AG08396 (cell line): ENCODE measurements at regions not wholly inside any gene's neighbourhood (a gene's known extent, or its start where the extent isn't known, plus 50 kb on each side); places are given as distances from the start of the nearest gene placed in this dataset.
A peak's percentile ranks its signal among the peaks of the same experiment; 100 is the strongest.

Source experiments
- DNase-seq: peaks from one replicate; pipeline ENCODE4 v3.0.0; 2012; ENCODE audit warnings: low spot score, mixed read lengths

DNA sequence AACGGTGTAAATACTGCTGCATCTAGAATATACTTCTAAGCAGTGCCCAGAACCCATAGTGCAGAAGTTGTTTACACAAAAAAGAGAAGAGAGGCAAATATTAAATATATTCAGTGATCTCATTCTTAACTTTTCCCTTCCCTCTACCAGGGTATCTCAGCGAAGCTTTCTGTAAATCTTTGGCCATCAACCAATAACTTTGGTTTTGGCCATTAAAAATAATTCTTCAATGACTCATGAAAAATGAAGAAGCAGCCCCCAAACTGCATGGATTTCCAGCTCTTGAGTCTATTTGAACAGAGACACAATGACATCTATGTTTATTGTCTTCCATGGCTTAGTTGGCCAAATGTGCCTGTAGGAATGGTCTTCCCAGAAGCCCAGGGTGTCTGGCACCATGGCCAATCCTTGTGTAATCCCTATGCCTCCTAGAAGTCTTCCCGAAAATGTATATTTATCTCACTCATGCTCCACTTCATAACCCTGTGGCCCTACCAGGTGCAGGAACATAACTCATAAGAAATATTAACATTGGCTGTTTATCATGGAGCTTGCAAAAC lies 646.6 kb downstream of the TOX3 start:
- DNase-seq, result no peak

DNA sequence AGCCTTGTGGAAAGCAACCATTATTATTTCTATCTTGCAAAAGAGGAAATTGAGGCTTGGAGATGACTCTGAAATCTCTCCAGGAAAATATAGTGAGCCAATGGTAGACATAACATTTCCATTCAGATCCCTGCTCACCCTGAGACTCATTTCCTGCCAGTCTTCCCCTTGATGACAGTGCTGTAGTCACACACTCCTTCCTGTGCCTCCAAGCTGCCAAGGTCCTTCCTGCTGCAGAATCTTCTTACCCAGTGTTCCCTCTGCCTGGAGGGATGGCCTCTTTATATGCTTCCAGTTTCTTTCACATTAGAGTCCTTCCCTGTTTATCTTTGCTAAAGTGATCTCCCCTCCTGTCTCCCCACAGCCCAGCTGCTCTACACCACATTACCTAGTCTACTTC lies 648.1 kb downstream of the TOX3 start:
- no peak for DNase-seq

DNA sequence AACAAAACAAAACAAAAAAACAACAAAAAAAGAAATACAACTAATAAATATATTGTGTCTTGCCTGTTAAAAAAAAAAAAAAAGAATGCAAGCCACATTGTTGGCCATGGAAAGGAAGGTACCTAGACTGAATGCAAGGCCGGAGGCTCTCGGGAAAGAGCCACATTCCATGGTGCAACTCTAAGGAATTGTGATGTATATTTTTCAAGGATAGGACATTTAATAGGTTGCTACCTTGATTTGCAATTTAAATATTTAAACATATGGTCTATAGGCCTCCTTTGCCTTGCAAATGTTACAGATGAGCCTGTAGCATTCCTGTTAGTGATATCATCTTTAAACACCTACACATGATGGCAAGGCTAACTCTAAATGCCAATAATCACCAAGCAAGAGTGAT lies 650.9 kb downstream of the TOX3 start:
- DNase-seq, result no peak

DNA sequence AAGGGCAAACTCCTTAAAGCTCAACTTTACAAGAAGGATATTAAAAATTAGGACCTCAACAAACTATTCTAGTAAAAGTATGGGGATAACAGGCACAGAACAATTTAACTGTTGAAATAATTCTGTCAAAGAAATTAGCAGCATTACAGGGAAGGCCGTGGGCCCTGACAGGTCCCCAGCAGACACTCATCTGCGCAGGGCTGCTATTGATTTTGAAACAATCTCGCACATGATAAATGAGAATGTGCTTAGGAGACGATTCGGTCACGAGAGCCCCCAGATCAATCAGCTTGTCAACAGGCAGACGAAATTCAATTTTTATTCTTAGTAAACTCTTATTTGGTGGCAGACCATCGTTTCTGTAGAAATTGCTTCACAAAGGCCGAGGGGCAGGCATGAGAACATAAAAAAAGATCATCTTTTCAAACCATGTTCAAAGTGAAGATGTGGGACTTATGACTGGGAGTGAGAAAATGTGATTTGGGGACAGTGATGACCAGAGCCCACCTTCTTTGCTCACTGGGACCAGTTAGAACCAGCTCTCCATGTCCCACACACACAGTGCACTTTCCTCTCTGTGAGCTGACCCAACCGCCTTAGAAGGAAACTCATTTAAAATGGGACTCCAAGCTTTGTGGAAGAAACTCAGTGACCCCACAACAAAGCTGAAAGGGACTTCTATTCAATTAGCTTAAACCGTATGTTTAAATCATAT lies 654.5 kb downstream of the TOX3 start:
- no peak for DNase-seq

DNA sequence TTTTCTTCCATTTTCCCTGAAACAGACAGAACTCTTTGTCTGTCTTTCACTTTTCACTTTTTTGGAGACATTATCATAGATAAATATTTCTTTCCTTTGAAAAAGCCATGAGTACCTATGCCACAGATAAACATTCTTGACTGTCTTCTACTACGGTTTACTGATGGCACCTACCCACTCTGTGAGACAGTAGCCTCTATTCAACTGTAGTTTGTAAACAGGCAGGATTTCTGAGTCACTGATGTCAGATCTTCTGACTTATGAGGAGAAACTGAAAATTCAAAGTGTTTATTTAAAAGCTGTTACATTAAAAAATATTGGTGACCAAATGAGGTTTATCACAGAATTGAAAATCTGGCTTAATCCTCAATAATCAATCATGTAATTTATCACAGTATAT lies 658.4 kb downstream of the TOX3 start:
- no peak for DNase-seq

- DNase-seq, result no peak
Measured at GRCh38 chr16:51888016-51888415, 658.9 kb downstream of the TOX3 start.

GRCh38 chr16:51886456-51886855 lies 660.5 kb downstream of the TOX3 start:
- DNase-seq, result no peak

DNA sequence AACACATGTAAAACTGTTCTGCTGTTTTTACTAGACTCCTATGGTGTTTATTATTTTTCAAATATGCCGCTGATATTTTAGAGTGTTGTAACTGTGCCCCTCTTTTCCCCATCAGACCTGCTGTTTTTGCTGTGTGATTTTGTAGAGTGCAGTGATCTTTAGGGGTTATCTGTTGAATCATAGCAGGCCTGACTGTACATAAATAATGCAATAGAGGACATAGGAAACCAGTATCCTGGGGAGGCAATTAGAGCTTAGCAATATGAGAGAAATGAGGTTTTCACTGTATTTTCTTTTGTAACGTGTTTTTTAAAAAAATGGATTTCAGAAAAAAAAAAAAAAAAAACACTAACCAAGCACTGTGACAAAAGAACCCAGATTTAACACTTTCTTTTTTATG lies 662.2 kb downstream of the TOX3 start:
- no peak for DNase-seq

- DNase-seq, result no peak
Measured at GRCh38 chr16:51881731-51882130, 665.2 kb downstream of the TOX3 start.

DNA sequence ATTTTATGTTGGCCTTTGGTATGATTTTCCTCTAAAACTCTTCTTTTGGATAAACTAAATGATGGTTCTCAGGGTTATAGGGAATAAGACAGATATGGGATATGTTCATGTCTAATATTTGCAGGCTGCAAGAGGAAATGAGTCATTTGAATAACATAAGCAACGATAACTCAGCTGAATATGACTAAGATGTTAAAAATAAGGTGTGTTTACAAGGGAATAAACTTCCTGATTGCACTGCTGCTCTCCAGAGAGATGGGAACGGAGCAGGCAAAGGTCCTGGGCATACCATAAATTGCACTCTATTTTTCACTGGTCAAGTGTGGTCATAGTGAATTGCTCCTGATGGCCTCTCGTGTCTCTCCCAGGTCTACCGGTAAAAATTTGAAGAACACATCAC lies 666.2 kb downstream of the TOX3 start:
- peak; percentile 41 for DNase-seq

- DNase-seq, result no peak
Measured at GRCh38 chr16:51877686-51878085, 669.3 kb downstream of the TOX3 start.

DNA sequence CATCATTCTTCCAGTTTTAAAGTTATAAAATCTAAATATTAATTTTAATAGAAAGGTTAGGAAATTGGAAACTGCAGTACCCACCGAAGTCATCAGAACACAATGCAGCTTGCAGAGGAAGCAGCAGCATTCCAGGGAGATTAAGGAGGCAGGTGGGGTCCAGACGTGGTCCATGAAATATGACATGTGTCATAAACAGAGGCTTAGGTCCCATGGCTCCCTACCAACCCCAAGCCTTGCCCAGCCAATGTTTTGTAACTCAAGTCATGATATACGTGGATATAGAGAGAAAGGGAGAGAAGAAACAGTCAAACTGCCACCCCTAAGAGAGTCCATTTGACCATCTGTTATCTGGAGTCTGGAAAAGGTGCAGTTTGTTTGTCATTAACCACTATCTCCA lies 670.0 kb downstream of the TOX3 start:
- DNase-seq, result no peak

GRCh38 chr16:51876601-51876875 lies 670.4 kb downstream of the TOX3 start:
- DNase-seq, result no peak

GRCh38 chr16:51875834-51876600 lies 670.9 kb downstream of the TOX3 start:
- no peak for DNase-seq

GRCh38 chr16:51872524-51872923 lies 674.4 kb downstream of the TOX3 start:
- no peak for DNase-seq

GRCh38 chr16:51870296-51870854 lies 676.6 kb downstream of the TOX3 start:
- DNase-seq, result no peak

DNA sequence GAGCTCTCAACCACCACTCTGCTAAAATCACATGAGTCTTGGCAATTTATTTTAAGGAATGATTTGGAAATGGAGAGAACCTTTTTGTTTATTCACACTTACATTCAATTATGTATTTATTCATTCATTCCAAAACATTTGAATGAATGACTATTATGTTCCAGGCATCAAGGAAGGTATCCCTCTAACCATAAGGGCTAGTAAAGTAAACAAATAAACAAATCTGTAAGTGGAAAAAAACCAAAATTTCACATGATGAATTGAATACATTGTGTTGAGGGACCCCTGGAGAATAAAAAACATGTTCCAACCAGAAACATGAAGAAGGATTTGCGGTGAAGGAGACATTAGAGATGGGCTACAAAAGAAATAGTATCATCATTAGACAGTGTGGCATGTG lies 677.8 kb downstream of the TOX3 start:
- no peak for DNase-seq

DNA sequence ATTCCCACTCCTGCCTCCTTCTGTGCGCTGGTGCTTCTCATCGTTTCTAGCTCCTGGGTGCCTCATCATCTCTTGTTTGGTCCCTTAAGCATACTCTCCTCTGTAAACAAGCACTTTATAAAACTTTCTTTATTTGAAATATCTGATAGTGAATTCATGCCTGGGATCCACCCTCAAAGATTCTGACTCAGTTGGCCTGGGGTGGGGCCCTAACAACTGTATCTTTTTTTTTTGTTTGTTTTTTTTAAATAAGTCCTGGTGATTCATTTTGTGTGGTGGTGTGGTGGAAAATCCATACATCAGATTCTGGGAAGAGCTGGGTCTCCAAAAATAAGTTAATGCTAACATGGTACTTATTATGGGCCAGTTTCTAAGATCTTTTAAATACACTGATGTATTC lies 678.3 kb downstream of the TOX3 start:
- DNase-seq, result no peak

GRCh38 chr16:51867386-51868065 lies 679.4 kb downstream of the TOX3 start:
- DNase-seq, result no peak

DNA sequence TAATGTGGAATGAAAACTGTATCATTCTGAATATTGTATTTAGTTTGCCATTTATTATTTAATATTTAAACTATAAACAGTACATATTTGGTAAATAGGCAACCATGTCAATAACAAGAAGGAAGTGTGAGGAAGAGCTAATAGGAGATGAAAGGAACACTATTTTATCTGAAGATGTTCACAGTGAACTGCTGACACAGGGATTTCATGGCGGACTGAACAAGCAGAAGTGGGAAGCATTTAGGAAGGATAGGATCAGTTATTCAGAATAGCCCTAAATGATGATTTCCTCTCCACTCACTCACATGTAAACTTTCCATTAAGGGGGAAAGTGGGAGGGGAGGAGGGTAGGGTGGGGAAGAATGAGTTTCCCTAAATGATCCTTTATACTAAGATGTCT lies 682.4 kb downstream of the TOX3 start:
- no peak for DNase-seq

GRCh38 chr16:51854401-51854951 lies 692.5 kb downstream of the TOX3 start:
- no peak for DNase-seq

DNA sequence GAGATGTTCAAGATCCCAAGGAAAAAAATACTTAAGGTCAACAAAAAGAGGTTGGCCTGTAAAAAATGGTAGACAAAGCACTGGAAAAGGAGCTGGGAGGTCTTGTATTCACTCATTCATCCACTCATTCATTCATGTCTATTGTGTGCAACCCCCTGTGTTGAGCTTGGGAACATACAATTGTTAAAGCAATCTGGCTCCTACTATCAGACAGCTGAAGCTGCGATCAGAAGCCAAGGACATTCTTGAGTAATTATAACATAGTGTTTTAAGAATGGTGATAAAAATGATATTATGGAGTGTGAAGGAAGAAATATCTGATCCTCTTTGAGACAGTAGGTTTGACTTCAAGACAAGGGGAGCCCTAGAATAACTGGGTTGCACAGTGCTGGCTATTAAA lies 693.4 kb downstream of the TOX3 start:
- no peak for DNase-seq

GRCh38 chr16:51852892-51853291 lies 694.1 kb downstream of the TOX3 start:
- no peak for DNase-seq
